Body of pancreas (tissue), 4 donors: ENCODE measurements at regions not wholly inside any gene's neighbourhood (a gene's known extent, or its start where the extent isn't known, plus 50 kb on each side); places are given as distances from the start of the nearest gene placed in this dataset.

Experiments
- CTCF ChIP-seq, 7 experiments: fragments of 450-650 bp in 4 of 7; fragments of 200-600 bp in 3 of 7; sonication (generic) in 3 of 7; IDR thresholded peaks; one replicate each; pipeline ENCODE4 v1.5.1; 2016 to 2019; ENCODE audit warnings: antibody characterized with exemption in 7 of 7
- POLR2A ChIP-seq, 3 donors: fragments of 450-650 bp; IDR thresholded peaks; one replicate each; pipeline ENCODE4 v1.6.1; 2016; ENCODE audit warnings: antibody characterized with exemption in 3 of 3, mild to moderate bottlenecking in 2 of 3

- no peak for TF ChIP-seq CTCF (IDR thresholded peaks at IDR 0.05)
- no peak for TF ChIP-seq POLR2A (IDR thresholded peaks at IDR 0.05)
Observed at GRCh38 chr5:147040856-147041255, 162.3 kb upstream of the PPP2R2B start.
